ENCODE measurements at regions not wholly inside any gene's neighbourhood (a gene's known extent, or its start where the extent isn't known, plus 50 kb on each side); places are given as distances from the start of the nearest gene placed in this dataset.

DNA sequence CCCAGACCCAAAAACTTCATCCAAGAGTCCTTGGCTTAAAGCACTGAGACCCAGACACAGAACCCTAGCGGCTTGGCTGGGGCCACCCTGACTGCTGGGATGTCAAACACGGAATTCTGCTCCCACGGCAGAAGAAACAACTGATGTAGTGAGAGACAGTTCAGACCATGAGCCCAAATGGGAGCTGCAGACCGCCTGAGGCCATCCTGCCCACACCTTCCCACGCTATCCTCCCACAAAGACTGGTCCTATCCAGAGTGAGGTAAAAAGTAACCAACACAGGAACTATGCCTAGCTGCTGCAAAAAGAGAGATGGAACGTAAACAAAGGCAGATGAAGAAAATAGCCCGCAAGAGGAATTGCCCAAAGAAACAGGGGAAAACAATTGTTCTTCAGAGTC lies 203.3 kb downstream of the PTPRU start:
- no peaks in the 10 kb centered on the region for H3K36me3 ChIP-seq
- 56 to 70% (median 65%) methylated on average over 7 of the region's 7 CpGs for WGBS, 5 donors
- no peaks in the 10 kb centered on the region for H3K9me3 ChIP-seq
- H3K27ac ChIP-seq = no peak overlapping the region
- H3K27me3 ChIP-seq (replicated peaks in 1 of 7) = peaks cover 0 to 49% (median 0%) of the 10 kb centered on the region in 7 donors
- intact Hi-C loops (cut with DNase I; ENCODE audit: low total_unique reads) = no loop called here
- peaks cover 0 to 9% (median 2%) of the 10 kb centered on the region in 6 donors for H3K4me1 ChIP-seq
- no peak overlapping the region for H3K4me3 ChIP-seq
- TF ChIP-seq POLR2AphosphoS5 (IDR thresholded peaks at IDR 0.05) (no peak), POLR2A (IDR thresholded peaks at IDR 0.05) (no peak)
- TF ChIP-seq, protein P1, sequence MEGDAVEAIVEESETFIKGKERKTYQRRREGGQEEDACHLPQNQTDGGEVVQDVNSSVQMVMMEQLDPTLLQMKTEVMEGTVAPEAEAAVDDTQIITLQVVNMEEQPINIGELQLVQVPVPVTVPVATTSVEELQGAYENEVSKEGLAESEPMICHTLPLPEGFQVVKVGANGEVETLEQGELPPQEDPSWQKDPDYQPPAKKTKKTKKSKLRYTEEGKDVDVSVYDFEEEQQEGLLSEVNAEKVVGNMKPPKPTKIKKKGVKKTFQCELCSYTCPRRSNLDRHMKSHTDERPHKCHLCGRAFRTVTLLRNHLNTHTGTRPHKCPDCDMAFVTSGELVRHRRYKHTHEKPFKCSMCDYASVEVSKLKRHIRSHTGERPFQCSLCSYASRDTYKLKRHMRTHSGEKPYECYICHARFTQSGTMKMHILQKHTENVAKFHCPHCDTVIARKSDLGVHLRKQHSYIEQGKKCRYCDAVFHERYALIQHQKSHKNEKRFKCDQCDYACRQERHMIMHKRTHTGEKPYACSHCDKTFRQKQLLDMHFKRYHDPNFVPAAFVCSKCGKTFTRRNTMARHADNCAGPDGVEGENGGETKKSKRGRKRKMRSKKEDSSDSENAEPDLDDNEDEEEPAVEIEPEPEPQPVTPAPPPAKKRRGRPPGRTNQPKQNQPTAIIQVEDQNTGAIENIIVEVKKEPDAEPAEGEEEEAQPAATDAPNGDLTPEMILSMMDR (IDR thresholded peaks at IDR 0.05 in 8 of 11, conservative IDR thresholded peaks at IDR 0.05 in 3 of 11) = no peak
- no peak for DNase-seq

GRCh38 chr1:29438991-29439390 lies 202.7 kb downstream of the PTPRU start:
- intact Hi-C loops (cut with DNase I; ENCODE audit: low total_unique reads) = no loop called here
- no peaks in the 10 kb centered on the region for H3K9me3 ChIP-seq
- TF ChIP-seq POLR2A (IDR thresholded peaks at IDR 0.05) = no peak
- TF ChIP-seq, protein P1 (IDR thresholded peaks at IDR 0.05 in 8 of 11, conservative IDR thresholded peaks at IDR 0.05 in 3 of 11) = no peak
- H3K27me3 ChIP-seq (replicated peaks in 1 of 7) = peaks cover 0 to 43% (median 0%) of the 10 kb centered on the region in 7 donors
- DNase-seq = no peak
- no peak overlapping the region for H3K27ac ChIP-seq
- H3K4me1 ChIP-seq = peaks cover 0 to 9% (median 2%) of the 10 kb centered on the region in 6 donors
- 82 to 93% (median 86%) methylated on average over 10 of the region's 10 CpGs for WGBS, 5 donors
- H3K4me3 ChIP-seq = no peak overlapping the region
- no peaks in the 10 kb centered on the region for H3K36me3 ChIP-seq

DNA sequence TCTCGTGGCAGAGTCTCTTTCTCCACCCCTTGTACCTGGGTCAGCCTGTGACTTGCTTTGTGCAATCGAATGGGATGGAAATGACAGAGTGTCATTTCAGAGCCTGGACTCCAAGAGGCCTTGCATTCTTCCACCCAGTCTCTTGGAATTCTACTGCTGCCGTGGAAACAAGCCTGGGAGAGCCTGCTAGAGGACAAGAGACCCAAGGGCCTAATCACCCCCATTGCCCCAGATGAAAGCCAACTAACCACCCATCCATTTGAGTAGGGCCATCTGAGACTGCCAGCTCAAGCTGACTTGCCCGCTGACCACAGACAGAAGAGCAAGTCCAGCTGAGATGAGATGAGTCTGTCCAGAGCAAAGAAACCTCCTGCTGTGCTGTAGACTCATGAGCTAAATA lies 201.6 kb downstream of the PTPRU start:
- Histone ChIP-seq H3K4me3 (no peak overlapping the region), H3K27ac (no peak overlapping the region), H3K9me3 (no peaks in the 10 kb centered on the region), H3K4me1 (peaks cover 0 to 2% (median 0%) of the 10 kb centered on the region in 6 donors), H3K27me3 (replicated peaks in 1 of 7) (peaks cover 0 to 40% (median 0%) of the 10 kb centered on the region in 7 donors), H3K36me3 (no peaks in the 10 kb centered on the region)
- DNase-seq = no peak
- WGBS, 5 donors = 55 to 75% (median 70%) methylated on average over 4 of the region's 4 CpGs
- TF ChIP-seq, protein P1 (IDR thresholded peaks at IDR 0.05 in 8 of 11, conservative IDR thresholded peaks at IDR 0.05 in 3 of 11) = no peak
- no peak for TF ChIP-seq POLR2AphosphoS5 (IDR thresholded peaks at IDR 0.05)
- no peak for TF ChIP-seq POLR2A (IDR thresholded peaks at IDR 0.05)
- intact Hi-C loops (cut with DNase I; ENCODE audit: low total_unique reads) = no loop called here

GRCh38 chr1:29436181-29436785 lies 200.0 kb downstream of the PTPRU start:
- Histone ChIP-seq H3K4me3 (no peak overlapping the region), H3K36me3 (no peaks in the 10 kb centered on the region), H3K27ac (no peak overlapping the region), H3K4me1 (no peaks in the 10 kb centered on the region), H3K27me3 (replicated peaks in 1 of 7) (peaks cover 0 to 34% (median 0%) of the 10 kb centered on the region in 7 donors), H3K9me3 (peaks cover 0 to 7% (median 3%) of the 10 kb centered on the region in 8 donors)
- intact Hi-C loops (cut with DNase I; ENCODE audit: low total_unique reads) = no loop called here
- no peak for DNase-seq
- TF ChIP-seq, protein P1 (IDR thresholded peaks at IDR 0.05 in 8 of 11, conservative IDR thresholded peaks at IDR 0.05 in 3 of 11) = no peak
- no peak for TF ChIP-seq POLR2AphosphoS5 (IDR thresholded peaks at IDR 0.05)
- TF ChIP-seq POLR2A (IDR thresholded peaks at IDR 0.05) = no peak
- WGBS, 5 donors = 50 to 82% (median 60%) methylated on average over 4 of the region's 4 CpGs

All from spleen (tissue), 11 donors.